PC-3 (cell line): ENCODE measurements at regions not wholly inside any gene's neighbourhood (a gene's known extent, or its start where the extent isn't known, plus 50 kb on each side); places are given as distances from the start of the nearest gene placed in this dataset.
"Not testable (repeated sequence)": the region's sequence is repeated elsewhere in the genome, so short reads cannot be mapped to it uniquely, and the experiment has no call there.

Experiments
- ATAC-seq: fragments of 200-7000 bp; cut with Tn5 transposase; 2 replicates; pipeline ENCODE4 v1.9.1; 2020; ENCODE audit warnings: mild to moderate bottlenecking, moderate library complexity
- BruUV-seq: library from RNA; stranded (reverse); fragments of 400-500 nt; replicated peaks from 2 replicates; lab custom pipeline; 2021; lab: Mats Ljungman, UMichigan
- CTCF ChIA-PET: fragments of 300-600 bp; sonication (Branson Sonifier 250); formaldehyde crosslinking; loops from one replicate; lab custom pipeline; 2022; ENCODE audit warnings: antibody characterized with exemption; lab: Charles Lee
- POLR2A ChIA-PET: fragments of 300-600 bp; sonication (Branson Sonifier 250); formaldehyde crosslinking; loops from one replicate; lab custom pipeline; 2022; ENCODE audit warnings: antibody characterized with exemption; ENCODE audit not compliant: unreplicated experiment; lab: Charles Lee
- DNase-seq: peaks from one replicate; pipeline ENCODE4 v3.0.0-alpha.2; 2015
- H2AFZ ChIP-seq: fragments of 300-600 bp; sonication (generic); 2 replicates; pipeline ENCODE4 v1.6.0; 2016; ENCODE audit warnings: antibody characterized with exemption, low read length
- H3F3A ChIP-seq: fragments of 300-600 bp; sonication (generic); one replicate; pipeline ENCODE4 v1.6.0; 2017; ENCODE audit warnings: antibody characterized with exemption, low read length, control low read depth, mild to moderate bottlenecking; ENCODE audit not compliant: unreplicated experiment
- H3K27ac ChIP-seq: fragments of 300-600 bp; sonication (generic); 2 replicates; pipeline ENCODE4 v1.5.1; 2016; ENCODE audit warnings: mild to moderate bottlenecking, low read length
- H3K27me3 ChIP-seq: fragments of 300-600 bp; sonication (generic); 2 replicates; pipeline ENCODE4 v1.6.1; 2016; ENCODE audit warnings: low read length, mixed read lengths
- H3K36me3 ChIP-seq: fragments of 300-600 bp; sonication (generic); 2 replicates; pipeline ENCODE4 v1.6.1; 2016; ENCODE audit warnings: low read depth, mixed run types, low read length, mixed read lengths
- H3K4me1 ChIP-seq: fragments of 300-600 bp; sonication (generic); 2 replicates; pipeline ENCODE4 v1.5.1; 2016; ENCODE audit warnings: low read length; ENCODE audit not compliant: insufficient read depth
- H3K4me2 ChIP-seq: fragments of 300-600 bp; sonication (generic); 2 replicates; pipeline ENCODE4 v1.6.0; 2016; ENCODE audit warnings: low read length
- H3K4me3 ChIP-seq: fragments of 300-600 bp; sonication (generic); 2 replicates; pipeline ENCODE4 v1.5.1; 2016; ENCODE audit warnings: mild to moderate bottlenecking, low read length, mixed read lengths
- H3K79me2 ChIP-seq: fragments of 300-600 bp; sonication (generic); 2 replicates; pipeline ENCODE4 v1.6.1; 2017; ENCODE audit warnings: low read length, mixed read lengths
- H3K9ac ChIP-seq: fragments of 300-600 bp; sonication (generic); 2 replicates; pipeline ENCODE4 v1.6.0; 2016; ENCODE audit warnings: mild to moderate bottlenecking, low read length
- H3K9me2 ChIP-seq: fragments of 300-600 bp; sonication (generic); replicated peaks from 2 replicates; pipeline ENCODE4 v1.6.1; 2016; ENCODE audit warnings: mixed run types, low read length, mixed read lengths
- H3K9me3 ChIP-seq: fragments of 300-600 bp; sonication (generic); 2 replicates; pipeline ENCODE4 v1.6.1; 2016; ENCODE audit warnings: low read length, mixed read lengths
- H4K20me1 ChIP-seq: fragments of 300-600 bp; sonication (generic); 2 replicates; pipeline ENCODE4 v1.6.1; 2016; ENCODE audit warnings: low read length, mixed read lengths
- EZH2 ChIP-seq: fragments of 300-600 bp; sonication (generic); IDR thresholded peaks from one replicate; pipeline ENCODE4 v1.6.1; 2017; ENCODE audit warnings: antibody characterized with exemption, mild to moderate bottlenecking, low read length; ENCODE audit not compliant: unreplicated experiment
- EZH2phosphoT487 ChIP-seq: fragments of 300-600 bp; sonication (generic); IDR thresholded peaks from 2 replicates; pipeline ENCODE4 v1.6.1; 2018; ENCODE audit warnings: mild to moderate bottlenecking, antibody characterized with exemption, low read length, borderline replicate concordance
- intact Hi-C: fragments of 100-400 bp; cut with micrococcal nuclease; formaldehyde crosslinking; loops from 2 replicates; pipeline ENCODE4 v1.9.0; 2023
- TF ChIP-seq, protein P1 (sequence below): fragments of 300-600 bp; sonication (generic); conservative IDR thresholded peaks from 2 replicates; pipeline ENCODE4 v1.5.1; 2017; ENCODE audit warnings: antibody characterized with exemption, low read depth, mild to moderate bottlenecking, low read length

- Histone ChIP-seq H3K36me3 (no peaks in the 10 kb centered on the region), H3K9me2 (no peaks in the 10 kb centered on the region), H3K9me3 (no peaks in the 10 kb centered on the region), H4K20me1 (no peaks in the 10 kb centered on the region), H3K9ac (no peak overlapping the region), H3K27me3 (no peaks in the 10 kb centered on the region), H2AFZ (no peak overlapping the region), H3K27ac (peak overlapping the region; percentile 51), H3K79me2 (no peaks in the 10 kb centered on the region), H3K4me3 (no peak overlapping the region), H3K4me2 (peak overlapping the region; percentile 26; the same call in 1 of the 2 replicates), H3F3A (no peaks in the 10 kb centered on the region), H3K4me1 (peaks cover 11% of the 10 kb centered on the region)
- BruUV-seq: no TSS peak
- POLR2A ChIA-PET: no interaction called here
- peak; percentile 88 for ATAC-seq
- CTCF ChIA-PET: no interaction called here
- TF ChIP-seq, protein P1, sequence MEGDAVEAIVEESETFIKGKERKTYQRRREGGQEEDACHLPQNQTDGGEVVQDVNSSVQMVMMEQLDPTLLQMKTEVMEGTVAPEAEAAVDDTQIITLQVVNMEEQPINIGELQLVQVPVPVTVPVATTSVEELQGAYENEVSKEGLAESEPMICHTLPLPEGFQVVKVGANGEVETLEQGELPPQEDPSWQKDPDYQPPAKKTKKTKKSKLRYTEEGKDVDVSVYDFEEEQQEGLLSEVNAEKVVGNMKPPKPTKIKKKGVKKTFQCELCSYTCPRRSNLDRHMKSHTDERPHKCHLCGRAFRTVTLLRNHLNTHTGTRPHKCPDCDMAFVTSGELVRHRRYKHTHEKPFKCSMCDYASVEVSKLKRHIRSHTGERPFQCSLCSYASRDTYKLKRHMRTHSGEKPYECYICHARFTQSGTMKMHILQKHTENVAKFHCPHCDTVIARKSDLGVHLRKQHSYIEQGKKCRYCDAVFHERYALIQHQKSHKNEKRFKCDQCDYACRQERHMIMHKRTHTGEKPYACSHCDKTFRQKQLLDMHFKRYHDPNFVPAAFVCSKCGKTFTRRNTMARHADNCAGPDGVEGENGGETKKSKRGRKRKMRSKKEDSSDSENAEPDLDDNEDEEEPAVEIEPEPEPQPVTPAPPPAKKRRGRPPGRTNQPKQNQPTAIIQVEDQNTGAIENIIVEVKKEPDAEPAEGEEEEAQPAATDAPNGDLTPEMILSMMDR: no peak
- no peak for TF ChIP-seq EZH2phosphoT487
- TF ChIP-seq EZH2: no peak
- peak; percentile 72 for DNase-seq
- intact Hi-C loops: no loop called here
Measured at GRCh38 chr7:125423458-125424155, 494.0 kb upstream of the POT1 start.

DNA sequence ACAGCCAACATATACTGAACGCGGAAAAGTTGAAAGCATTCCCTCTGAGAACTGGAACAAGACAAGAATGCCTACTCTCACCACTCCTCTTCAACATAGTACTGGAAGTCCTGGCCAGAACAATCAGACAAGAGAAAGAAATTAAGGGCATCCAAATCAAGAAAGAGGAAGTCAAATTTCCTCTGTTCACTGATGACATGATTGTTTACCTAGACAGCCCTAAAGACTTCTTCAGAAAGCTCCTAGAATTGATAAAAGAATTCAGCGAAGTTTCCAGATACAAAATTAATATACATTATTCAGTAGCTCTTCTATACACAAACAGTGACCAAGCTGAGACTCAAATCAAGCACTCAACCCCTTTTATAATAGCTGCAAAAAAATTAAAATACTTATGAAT lies 491.8 kb upstream of the POT1 start:
- H3K9ac ChIP-seq, BruUV-seq, H3K9me2 ChIP-seq, H3K36me3 ChIP-seq, H3K4me2 ChIP-seq, H3K27me3 ChIP-seq, H3K9me3 ChIP-seq, CTCF ChIA-PET, H4K20me1 ChIP-seq, H3F3A ChIP-seq, H3K27ac ChIP-seq, H3K4me3 ChIP-seq, H2AFZ ChIP-seq, H3K79me2 ChIP-seq, POLR2A ChIA-PET, DNase-seq, ATAC-seq, intact Hi-C loops: not testable (repeated sequence)
- H3K4me1 ChIP-seq: peaks cover 11% of the 10 kb centered on the region

GRCh38 chr7:125412890-125413665 lies 483.5 kb upstream of the POT1 start:
- Histone ChIP-seq H3F3A (no peaks in the 10 kb centered on the region), H3K36me3 (no peaks in the 10 kb centered on the region), H3K9me2 (no peaks in the 10 kb centered on the region), H3K9me3 (no peaks in the 10 kb centered on the region), H3K4me1 (no peaks in the 10 kb centered on the region), H3K4me2 (no peak overlapping the region), H4K20me1 (no peaks in the 10 kb centered on the region), H3K27ac (no peak overlapping the region), H3K79me2 (no peaks in the 10 kb centered on the region), H3K27me3 (no peaks in the 10 kb centered on the region), H2AFZ (no peak overlapping the region), H3K9ac (no peak overlapping the region), H3K4me3 (no peak overlapping the region)
- DNase-seq (no peak), ATAC-seq (no peak)
- intact Hi-C loops: no loop called here
- BruUV-seq: no TSS peak
- CTCF ChIA-PET: no interaction called here
- POLR2A ChIA-PET: no interaction called here
- TF ChIP-seq EZH2: no peak
- TF ChIP-seq, protein P1: no peak
- TF ChIP-seq EZH2phosphoT487: no peak
